Type B pancreatic cell (in vitro differentiated cells): ENCODE measurements at regions not wholly inside any gene's neighbourhood (a gene's known extent, or its start where the extent isn't known, plus 50 kb on each side); places are given as distances from the start of the nearest gene placed in this dataset.

Source experiments
- DNase-seq: peaks from one replicate; pipeline ENCODE4 v3.0.0; 2021; ENCODE audit warnings: mixed read lengths; ENCODE audit not compliant: unreplicated experiment; ENCODE audit errors: extremely low spot score
- H3K27ac Mint-ChIP-seq: 2 replicates; pipeline ENCODE4 v1.8.0; 2021; ENCODE audit warnings: mild to moderate bottlenecking, mixed read lengths
- H3K27me3 Mint-ChIP-seq: 2 replicates; pipeline ENCODE4 v1.8.0; 2021; ENCODE audit warnings: mixed read lengths
- H3K36me3 Mint-ChIP-seq: 2 replicates; pipeline ENCODE4 v1.8.0; 2021; ENCODE audit warnings: mixed read lengths
- H3K4me1 Mint-ChIP-seq: one replicate; pipeline ENCODE4 v1.8.0; 2021; ENCODE audit warnings: mixed read lengths; ENCODE audit not compliant: unreplicated experiment
- H3K4me3 Mint-ChIP-seq: 2 replicates; pipeline ENCODE4 v1.8.0; 2021; ENCODE audit warnings: mild to moderate bottlenecking, mixed read lengths
- H3K9me3 Mint-ChIP-seq: 2 replicates; pipeline ENCODE4 v1.8.0; 2021; ENCODE audit warnings: mixed read lengths
- CTCF ChIP-seq: fragments of 200-600 bp; sonication (generic); conservative IDR thresholded peaks from 2 replicates; pipeline ENCODE4 v1.5.0; 2021; ENCODE audit warnings: antibody characterized with exemption, mild to moderate bottlenecking

GRCh38 chr13:74891610-74892009 lies 590.4 kb downstream of the TBC1D4 start:
- no peak for TF ChIP-seq CTCF
- DNase-seq = no peak
- no peak overlapping the region for H3K4me3 Mint-ChIP-seq

GRCh38 chr13:74889321-74889720 lies 592.6 kb downstream of the TBC1D4 start:
- H3K27ac Mint-ChIP-seq = no peak overlapping the region

More at GRCh38 chr13:74891610-74892009, 590.4 kb downstream of the TBC1D4 start:
- Mint-ChIP-seq H3K27ac (no peak overlapping the region), H3K9me3 (no peaks in the 10 kb centered on the region), H3K27me3 (no peaks in the 10 kb centered on the region), H3K36me3 (no peaks in the 10 kb centered on the region), H3K4me1 (peaks cover 8% of the 10 kb centered on the region)

GRCh38 chr13:74886502-74886901 lies 595.5 kb downstream of the TBC1D4 start:
- H3K4me3 Mint-ChIP-seq = no peak overlapping the region
- no peak overlapping the region for H3K27ac Mint-ChIP-seq

More at GRCh38 chr13:74889321-74889720, 592.6 kb downstream of the TBC1D4 start:
- no peak for TF ChIP-seq CTCF
- Mint-ChIP-seq H3K4me3 (no peak overlapping the region), H3K9me3 (no peaks in the 10 kb centered on the region), H3K4me1 (peaks cover 8% of the 10 kb centered on the region), H3K36me3 (no peaks in the 10 kb centered on the region), H3K27me3 (no peaks in the 10 kb centered on the region)
- no peak for DNase-seq

GRCh38 chr13:74883834-74884233 lies 598.1 kb downstream of the TBC1D4 start:
- TF ChIP-seq CTCF = no peak
- no peaks in the 10 kb centered on the region for H3K27me3 Mint-ChIP-seq
- H3K9me3 Mint-ChIP-seq = peaks cover 4% of the 10 kb centered on the region
- no peaks in the 10 kb centered on the region for H3K36me3 Mint-ChIP-seq
- no peak overlapping the region for H3K4me3 Mint-ChIP-seq
- no peak overlapping the region for H3K27ac Mint-ChIP-seq
- no peak for DNase-seq
- no peaks in the 10 kb centered on the region for H3K4me1 Mint-ChIP-seq

More at GRCh38 chr13:74886502-74886901, 595.5 kb downstream of the TBC1D4 start:
- Mint-ChIP-seq H3K4me1 (peaks cover under 1% of the 10 kb centered on the region), H3K36me3 (no peaks in the 10 kb centered on the region), H3K27me3 (no peaks in the 10 kb centered on the region), H3K9me3 (no peaks in the 10 kb centered on the region)
- no peak for DNase-seq
- no peak for TF ChIP-seq CTCF

GRCh38 chr13:74871369-74872070 lies 610.4 kb downstream of the TBC1D4 start:
- no peak for TF ChIP-seq CTCF
- no peak overlapping the region for H3K27ac Mint-ChIP-seq
- no peaks in the 10 kb centered on the region for H3K27me3 Mint-ChIP-seq
- H3K4me3 Mint-ChIP-seq = no peak overlapping the region
- peaks cover 11% of the 10 kb centered on the region for H3K9me3 Mint-ChIP-seq
- DNase-seq = no peak
- H3K36me3 Mint-ChIP-seq = no peaks in the 10 kb centered on the region
- peaks cover 7% of the 10 kb centered on the region for H3K4me1 Mint-ChIP-seq
